HG02623 (cell line): ENCODE measurements at regions not wholly inside any gene's neighbourhood (a gene's known extent, or its start where the extent isn't known, plus 50 kb on each side); places are given as distances from the start of the nearest gene placed in this dataset.
"Not testable (repeated sequence)": the region's sequence is repeated elsewhere in the genome, so short reads cannot be mapped to it uniquely, and the experiment has no call there.

ENCODE experiments used
- ATAC-seq: cut with Tn5 transposase; IDR thresholded peaks from one replicate; pipeline ENCODE4 v1.9.1; 2021; ENCODE audit warnings: moderate library complexity; ENCODE audit not compliant: unreplicated experiment

DNA sequence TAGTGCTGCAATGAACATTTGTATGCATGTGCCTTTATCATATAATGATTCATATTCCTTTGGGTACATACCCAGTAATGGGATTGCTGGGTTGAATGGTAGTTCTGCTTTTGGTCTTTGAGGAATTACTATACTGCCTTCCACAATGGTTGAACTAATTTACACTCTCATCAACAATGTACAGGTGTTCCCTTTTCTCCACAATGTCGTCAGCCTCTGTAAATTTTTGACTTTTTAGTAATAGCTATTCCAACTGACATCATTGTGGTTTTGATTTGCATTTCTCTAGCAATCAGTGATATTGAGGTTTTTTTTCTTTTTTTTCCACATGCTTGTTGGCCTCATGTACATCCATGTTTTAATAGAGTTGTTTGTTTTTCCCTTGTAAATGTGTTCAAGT lies 2473.5 kb downstream of the PCDH9 start:
- no peak for ATAC-seq

DNA sequence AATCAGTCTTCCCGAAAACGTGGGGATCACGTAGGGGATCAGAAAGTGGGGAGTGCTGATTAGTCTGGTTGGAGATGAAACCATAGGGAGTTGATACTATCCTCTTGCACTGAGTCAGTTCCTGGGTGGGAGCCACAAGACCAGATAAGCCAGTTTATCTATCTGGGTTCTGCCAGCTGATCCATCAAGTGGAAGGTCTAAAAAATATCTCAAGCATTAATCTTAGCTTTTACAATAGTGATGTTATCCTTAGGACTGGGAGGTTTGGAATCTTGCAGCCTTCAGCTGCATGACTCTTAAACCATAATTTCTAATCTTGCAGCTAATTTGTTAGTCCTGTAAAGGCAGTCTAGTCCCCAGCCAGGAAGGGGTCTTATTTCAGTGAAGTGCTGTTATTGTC lies 2474.2 kb downstream of the PCDH9 start:
- ATAC-seq, result no peak

DNA sequence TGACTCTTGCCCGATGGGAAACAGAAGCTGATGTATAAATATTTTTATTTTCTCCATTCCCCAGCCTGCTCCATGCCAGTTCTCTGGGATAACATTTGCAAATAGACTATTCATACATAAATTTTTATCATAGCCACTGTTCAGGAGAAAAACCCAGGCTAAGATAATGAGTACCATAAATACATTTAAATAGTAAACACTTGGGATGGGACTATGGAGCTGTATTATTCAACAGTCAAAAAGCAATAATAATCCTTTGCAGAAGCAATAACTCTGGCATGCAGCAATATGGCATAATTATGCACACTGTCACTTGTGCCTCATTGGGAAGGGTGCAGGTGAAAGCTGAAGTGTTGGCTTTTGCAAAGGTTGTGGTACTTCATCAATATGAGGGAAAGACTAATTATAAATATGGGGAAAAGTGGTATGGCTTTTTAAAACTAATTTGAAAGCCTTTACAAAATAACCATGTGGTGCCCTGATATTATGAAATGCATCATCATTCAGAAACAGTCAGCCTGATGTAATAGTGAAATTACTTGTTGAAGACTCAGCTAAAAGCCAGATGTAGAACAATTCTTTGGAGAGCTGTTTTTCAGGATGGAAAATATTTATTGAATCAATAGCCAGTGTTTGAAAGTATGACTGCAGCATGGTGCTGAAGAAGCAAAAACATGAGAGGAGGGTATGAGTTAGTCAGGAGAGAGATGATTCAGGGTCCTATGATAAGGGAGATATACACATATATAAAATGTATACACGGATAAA lies 2476.7 kb downstream of the PCDH9 start:
- ATAC-seq, result no peak

DNA sequence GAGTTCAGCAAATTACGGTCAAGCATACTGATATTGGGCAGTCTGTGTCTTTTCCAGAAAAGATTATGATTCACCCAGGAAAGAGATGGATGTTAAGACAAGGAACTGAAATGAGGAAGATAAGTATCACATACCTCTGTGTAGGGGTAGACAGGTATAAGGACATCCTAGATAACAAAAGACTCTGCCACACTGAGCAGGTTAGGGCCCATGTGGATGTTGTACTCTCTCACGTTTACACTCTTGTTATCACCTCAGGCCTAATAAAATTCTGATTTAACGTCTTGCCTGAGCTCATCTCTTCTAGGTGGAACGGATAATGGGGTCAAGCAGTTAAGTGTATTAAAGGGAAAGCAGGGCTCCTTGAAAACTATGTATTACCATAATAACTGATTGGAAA lies 2480.8 kb downstream of the PCDH9 start:
- ATAC-seq, result no peak

DNA sequence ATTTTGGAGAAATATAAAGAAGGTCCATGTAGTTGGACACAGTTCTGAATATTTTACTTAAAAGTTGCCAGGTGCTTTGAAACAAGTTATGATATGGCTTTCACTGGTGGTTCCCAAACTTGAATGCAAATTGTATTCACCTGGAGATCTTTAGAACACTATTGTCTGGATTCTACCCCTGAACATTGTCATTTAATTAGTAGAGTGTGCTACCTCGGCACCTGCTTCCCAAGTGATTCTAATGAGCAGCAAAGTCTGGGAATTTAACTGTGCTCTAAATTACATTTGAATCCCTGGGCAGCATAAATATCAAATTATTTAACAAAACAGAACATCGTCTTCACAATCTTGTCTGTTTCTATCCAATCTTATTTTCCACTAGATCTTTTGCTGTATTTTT lies 2483.3 kb downstream of the PCDH9 start:
- ATAC-seq, result no peak

DNA sequence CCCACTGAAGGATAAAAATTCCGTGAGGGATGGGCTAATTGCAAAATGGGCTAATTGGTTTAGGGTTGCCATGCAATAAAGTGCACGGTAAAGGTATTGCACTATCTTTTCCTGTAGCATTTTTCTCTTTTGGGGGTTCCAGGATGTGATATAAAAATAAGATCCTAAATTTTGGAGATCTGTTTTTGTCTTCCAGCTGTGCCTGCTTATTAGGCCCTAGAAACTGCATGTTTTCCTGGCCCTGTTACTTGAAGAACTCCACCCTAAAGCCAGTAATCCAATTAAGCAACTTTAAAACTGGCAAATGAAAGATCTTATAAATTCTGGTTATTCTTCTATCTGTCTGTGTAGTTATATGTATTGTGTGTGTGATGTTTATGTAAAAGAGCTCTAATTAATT lies 2489.6 kb downstream of the PCDH9 start:
- ATAC-seq, result no peak

DNA sequence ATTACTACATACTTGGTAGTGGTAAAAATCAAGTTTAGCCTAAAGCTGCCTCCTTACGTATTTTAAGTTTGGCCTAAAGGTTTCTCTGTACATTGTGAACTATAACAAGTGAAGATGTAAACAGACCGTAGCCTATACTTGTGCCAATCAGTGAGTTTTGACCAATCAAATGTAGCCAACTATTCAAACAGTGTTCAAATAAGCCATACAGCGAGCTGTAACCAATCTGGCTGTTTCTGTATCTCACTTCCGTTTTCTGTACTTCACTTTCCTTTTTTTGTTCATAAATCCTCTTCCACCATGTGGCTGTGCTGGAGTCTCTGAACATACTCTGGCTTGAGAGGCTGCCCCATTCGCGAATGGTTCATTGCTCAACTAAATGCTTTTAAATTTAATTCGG lies 2504.6 kb downstream of the PCDH9 start:
- ATAC-seq, result no peak

DNA sequence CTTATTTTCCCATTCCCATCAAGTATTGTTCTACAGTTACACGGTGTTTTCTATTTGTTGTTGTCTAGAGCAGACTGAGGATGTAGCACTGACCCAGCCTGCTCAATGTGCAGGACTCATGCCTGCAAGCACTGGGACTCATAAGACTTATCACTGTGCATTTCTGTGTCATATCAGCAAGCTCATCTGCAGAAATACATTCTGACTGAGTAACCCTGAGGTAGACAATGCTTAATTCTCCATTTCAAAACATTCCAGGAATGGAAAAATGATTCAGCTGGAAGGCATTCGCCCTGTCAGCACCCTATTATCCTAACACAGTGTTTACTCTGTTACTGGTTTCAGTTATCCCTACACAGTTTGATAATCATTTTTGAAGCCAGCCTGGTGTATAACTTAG lies 2506.4 kb downstream of the PCDH9 start:
- ATAC-seq, result no peak

DNA sequence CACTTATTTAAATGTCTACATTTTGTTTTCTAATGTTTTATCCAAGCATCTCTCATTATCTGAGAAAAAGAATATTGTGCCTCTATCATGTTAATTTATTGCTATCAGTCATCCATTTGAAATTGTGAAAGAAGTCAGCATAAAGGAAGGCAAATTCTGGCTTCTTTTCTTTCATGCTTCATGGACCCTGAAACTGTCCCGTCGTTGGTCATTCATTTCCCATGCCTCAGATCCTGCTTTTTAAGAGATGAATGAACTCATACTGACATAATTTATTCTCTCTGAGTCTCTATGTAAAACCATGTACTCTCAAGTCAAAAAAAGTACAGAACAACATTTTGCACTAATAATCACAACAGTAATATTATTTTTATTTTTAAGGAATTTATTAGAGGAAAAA lies 2512.0 kb downstream of the PCDH9 start:
- no peak for ATAC-seq

DNA sequence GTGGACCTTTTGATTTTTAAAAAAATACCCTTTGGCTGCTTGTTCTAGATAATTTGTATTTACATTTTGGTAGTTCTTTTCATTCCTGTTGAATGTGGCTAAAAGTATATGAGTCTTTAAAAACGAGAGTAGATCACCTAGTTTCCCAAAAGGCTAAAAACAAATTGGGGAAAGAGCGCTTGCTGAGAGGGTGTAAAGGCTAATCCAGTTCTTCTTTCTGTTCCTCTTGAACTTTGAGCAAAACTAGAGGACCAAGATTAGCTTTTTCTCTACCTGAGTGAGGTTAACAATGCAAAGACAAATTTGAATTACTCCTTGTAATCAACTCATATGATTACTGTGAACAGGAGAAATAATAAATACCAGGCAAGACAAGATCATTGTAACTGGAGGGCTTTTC lies 2513.2 kb downstream of the PCDH9 start:
- ATAC-seq, result no peak

DNA sequence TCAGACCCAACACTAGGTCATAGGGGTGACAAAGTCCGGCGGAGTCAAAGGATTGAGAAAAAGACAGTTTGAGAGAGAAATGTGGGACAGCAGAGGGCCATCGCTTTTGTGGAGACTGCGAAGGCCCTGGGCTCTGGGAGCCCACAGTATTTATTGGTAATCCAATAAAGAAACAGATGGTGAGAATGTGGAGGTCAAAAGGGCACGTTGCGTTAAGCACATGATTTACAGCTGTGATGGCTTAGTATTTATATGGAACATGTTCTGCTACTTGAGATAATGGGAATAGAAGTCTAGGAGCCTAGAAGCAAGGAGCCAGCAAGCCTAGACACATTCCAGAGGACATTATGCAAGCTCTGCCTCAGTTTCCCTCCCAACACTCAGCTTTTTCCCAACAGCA lies 2521.1 kb downstream of the PCDH9 start:
- ATAC-seq, result no peak

DNA sequence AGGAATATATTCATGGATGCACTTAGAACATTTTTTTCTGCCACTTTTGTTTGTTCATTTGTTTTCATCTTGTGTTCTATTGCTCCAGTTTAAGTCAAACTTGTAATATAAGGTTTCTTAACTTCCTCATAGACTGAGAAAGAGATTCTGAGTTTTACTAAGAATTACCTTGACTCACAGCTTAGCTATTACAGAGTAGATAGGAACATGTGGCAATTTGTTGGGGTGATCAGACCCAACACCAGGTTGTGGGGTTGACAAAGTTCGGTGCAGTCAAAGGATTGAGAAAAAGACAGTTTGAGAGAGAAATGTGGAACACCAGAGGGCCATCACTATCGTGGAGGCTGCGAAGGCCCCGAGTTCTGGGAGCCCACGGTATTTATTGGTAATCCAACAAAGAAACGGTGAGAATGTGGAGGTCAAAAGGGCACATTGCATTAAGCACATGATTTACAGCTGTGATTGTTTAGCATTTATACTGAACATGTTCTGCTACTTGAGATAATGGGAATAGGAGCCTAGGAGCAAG lies 2526.0 kb downstream of the PCDH9 start:
- no peak for ATAC-seq

DNA sequence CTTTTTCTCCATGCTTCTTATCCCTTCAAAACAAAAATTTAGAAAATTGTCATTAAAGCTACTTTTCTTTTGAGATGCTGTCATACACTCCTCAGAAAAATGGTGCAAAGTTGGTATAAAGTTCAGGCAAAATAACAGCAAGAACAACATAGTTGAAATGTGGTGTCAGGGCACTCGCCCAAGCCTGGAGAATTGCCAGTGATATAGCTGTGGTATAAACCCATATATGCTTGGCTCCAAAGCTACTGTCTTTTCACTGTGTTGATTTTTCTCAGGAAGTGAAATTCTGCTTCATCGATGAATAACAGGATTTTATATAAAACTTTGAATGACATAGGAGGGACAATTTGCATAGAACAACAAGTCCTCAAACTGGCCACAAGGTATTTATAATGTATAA lies 2532.9 kb downstream of the PCDH9 start:
- no peak for ATAC-seq

DNA sequence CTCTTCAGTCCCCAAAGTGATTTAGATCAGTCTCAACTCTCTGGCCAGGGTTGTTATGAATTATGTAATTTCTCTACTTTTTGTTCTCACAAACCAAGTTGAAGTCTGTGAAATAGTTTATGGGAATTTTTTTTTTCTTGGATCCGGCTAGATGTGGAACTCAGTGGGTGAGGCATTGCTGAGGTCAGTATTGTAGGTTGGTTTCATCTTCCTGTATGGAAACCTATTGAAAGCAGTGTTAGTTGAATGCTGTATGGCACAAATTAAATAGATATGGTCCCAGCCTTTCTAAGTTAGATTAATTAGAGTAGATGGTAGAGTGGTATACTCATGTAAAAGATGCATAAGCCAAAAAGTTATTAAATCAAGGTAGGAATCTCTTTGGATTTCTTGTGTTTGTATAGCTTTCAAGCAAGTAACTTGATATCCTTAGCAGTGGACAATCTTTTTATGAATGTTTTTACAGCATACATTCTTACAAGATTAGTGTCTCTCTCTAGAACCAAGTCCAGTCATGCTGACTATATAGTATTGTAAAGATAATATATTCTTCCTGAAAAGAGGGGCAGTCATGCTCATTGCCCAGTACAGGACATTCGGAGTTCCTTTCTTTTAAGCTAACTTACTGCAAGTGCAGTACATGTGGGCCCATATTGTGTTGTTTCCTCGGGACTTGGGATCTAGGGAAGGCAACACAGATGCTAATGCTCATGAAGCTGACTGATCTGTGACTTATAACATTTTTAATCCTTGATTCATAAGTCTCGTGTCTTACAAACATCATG lies 2541.1 kb downstream of the PCDH9 start:
- ATAC-seq, result no peak

DNA sequence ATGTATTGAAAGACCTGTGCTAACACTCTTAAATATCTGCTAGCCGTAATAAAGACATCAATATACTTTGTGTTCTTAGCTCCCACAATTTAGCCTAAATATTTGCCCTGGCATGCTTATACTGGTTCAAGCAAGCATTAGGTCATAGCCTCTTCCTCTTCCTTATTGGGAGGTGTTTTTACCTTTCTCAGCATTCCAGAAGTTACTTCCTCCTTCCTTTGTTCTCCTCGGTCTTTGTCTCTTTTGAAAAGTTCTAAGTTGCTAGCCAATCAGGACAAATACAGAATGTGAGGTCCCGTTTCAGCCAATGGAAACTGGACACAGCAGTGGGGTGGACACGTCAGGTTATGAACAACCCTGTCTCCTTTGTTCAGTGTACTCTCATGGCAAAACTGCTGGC lies 2543.6 kb downstream of the PCDH9 start:
- not testable (repeated sequence) for ATAC-seq

DNA sequence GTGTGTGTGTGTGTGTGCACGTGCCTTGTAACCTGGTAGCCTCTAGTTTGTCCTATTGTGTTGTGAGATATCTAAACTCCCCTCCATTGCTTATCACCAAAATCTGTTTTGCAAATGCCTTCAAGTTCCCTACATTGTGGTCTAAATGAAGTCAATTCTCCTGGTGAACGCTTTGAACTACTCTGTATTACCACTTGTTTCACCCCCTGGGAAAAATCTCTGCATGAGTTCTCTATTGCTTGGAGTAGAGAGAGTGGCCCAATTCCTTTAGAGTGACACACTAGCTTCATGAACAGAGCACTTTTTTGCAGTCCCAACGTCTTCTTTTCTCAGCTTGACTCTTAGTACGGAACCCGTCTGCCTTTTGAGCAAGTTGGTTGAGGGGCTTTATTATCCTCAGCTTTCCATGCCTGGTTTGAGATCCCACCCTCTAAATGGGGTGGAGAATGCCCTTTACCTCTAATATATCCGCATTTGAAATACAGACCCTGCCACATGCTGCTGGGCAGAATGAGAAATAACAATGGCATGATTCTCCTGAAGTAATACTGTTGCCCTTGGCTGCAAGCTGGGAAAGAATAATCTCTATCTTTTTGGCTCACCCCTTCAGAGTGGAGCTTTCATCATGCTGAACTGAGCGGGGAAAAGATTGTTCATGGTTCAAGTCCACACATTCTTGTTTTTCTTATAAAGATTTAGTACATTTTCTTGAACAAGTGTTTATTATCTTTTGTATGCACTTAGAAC lies 2545.3 kb downstream of the PCDH9 start:
- ATAC-seq, result no peak

DNA sequence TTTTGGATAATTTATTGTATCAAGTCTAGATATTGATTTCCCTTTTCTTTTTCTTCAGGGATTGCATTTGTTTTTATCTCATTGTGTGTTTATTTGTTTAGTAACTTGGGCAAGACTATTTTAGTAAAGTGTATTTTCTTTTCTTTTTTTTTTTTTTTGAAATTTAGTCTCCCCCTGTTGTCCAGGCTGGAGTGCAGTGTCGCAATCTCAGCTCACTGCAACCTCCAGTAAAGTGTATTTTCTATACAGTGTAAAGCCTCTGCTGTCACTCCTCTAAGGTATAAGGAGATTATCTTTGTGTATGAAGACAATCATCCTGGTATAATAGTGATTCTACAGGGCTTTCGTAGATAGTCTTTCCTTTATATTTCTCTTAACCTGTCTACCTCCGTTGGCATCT lies 2546.0 kb downstream of the PCDH9 start:
- ATAC-seq, result no peak

DNA sequence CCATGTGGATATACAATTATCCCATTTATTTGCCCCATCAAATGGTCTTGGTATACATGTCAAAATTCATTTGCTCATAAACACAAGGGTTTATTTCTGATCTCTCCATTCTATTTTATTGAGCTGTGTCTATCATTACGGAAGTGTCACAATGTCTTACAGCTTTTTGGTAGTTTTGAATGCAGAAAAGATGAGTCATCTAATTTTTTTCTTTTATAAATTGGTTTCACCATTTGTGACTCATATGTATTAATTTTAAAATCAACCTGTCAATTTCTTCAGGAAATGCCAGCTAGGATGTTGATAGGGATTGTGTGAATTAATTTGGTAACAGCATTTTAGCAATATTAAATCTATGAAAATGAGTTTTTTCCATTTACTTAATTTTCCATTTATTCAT lies 2549.4 kb downstream of the PCDH9 start:
- ATAC-seq, result no peak

DNA sequence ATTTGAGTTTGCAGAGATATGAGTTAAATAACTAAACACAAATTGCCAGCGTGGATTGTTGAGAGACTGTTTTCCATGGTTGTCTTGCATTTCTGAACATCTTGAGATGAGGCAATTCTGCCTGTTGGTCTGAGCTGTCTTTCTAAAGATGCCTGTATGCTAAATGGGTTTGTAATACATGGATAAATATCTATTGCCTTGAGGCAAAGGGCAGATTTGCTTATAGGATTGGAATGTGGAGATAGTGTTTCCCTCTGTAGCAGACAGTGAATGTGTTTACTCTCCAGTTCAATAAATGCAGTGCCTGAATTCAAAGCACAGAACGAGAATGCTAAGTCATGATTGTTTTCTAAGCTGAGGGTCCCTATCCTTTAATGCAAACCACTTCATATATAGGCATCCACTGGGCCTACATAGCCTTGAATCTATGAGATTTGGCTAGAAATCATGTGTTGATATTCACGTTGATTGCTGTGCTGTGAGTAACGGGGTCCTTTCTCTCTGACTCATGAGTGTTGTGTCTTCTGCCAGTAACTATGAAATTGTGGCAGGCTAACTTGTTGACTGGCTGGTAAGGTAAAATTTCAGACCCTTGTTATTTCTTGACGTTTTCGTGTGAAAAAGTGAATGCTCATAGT lies 2554.8 kb downstream of the PCDH9 start:
- no peak for ATAC-seq

DNA sequence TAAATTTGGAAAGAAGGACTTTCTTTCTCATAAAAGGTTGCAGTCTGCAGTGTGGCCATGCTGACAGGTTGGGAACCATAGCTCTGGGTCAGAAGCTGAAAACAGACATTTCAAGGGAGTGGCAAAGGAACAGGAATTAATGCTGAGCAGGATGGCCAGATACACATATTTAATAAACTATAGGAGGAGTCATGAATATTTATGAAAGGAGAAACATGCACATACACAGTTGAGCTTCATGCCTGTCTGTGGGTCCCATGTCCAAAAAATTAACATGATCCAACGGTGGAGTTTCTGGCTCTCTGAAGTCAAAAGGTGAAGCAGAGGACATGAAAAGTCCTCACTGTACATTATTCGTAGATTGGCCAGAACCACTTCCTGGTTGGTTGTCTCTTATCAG lies 2556.0 kb downstream of the PCDH9 start:
- no peak for ATAC-seq

DNA sequence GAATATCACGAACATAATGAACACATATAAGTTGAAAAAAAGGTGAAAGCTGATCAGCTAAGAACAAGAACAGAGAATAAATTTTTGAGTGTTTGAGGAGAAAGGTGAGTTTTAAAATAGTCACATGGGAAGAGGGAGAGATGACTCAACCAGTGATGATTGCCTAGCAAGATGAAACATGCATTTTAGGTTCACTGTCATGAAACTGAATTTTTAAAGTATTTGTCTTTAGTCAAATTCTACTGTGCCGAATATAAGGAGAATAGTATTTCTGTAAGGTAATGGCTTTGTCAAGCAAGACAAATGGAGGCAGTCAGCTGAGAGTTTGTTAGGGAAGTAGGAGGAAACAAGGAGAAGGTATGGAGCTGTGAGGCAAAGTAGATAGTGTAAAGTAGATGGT lies 2557.4 kb downstream of the PCDH9 start:
- no peak for ATAC-seq
